HG03039 (cell line): ENCODE measurements at regions not wholly inside any gene's neighbourhood (a gene's known extent, or its start where the extent isn't known, plus 50 kb on each side); places are given as distances from the start of the nearest gene placed in this dataset.

Experiments
- ATAC-seq: cut with Tn5 transposase; IDR thresholded peaks from one replicate; pipeline ENCODE4 v1.9.1; 2021; ENCODE audit warnings: mild to moderate bottlenecking, moderate library complexity; ENCODE audit not compliant: unreplicated experiment

DNA sequence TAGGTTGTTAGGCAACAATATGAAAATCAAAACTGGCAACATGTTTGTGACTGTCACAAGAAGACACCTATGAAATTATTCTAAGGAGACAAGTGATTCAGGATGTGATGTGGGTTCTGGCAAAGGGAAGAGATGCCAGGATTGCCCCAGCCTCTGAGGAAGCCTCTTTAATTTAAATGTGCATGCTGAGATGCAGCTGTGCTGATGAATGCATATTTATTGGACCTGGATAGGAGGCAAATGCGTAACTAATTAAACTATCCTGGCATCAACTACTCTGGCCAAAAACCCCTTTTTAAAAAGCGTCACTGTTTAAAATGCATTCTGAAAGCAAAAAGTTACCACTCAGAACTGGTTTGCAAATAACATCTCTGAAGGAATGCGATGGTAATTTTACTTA lies 176.5 kb upstream of the DPH6 start:
- no peak for ATAC-seq

DNA sequence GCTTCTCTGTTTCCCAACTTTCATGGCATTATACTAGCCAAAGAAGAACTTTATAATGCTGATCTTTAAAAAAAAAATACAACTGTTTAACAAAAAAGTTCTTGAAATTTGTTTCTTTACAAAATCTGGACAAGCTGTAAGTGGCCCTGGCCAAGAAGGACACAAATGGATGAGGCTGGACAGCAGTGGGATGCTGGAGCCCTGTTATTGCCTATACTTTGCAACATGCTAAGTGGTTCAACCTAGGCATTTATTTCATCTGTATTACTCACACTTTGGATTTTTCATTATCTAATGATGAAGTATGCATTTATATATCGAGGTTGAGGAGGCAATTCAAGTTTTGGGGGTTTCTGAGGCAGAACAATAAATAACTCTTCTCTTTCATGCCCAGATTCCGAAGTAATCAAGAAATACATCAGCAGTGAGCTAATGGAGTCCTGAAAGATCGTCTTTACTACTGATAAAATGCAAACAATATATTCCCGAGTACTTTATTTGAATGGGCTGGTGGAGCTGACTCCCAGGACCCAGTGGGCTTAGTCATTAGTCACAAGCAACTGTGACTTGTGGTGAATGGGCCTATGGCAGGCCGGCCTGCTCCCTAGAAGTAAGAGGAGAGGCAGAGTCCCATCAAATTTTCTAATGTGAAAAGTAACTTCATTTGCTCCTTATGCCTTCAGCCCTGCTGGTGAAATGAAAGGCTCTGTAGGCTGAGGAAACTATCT lies 177.3 kb upstream of the DPH6 start:
- no peak for ATAC-seq

DNA sequence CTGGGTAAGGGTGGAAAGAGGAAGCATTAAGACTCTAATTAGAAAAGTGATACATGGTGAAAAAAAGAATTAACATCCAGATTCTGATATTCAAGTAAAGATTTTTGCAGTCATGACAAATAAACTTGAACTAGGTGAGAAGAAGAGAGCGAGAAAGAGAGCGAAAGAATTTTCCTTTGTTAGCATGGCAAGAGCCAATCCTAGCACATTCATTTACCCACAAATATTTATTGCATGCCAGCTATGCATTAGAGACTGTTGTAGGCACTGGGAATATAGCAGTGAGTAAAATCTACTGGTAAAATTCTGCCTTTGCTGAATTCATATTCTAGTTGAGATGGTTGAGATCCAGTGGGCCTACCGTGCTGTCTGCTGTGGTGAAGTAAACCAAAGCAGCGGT lies 177.9 kb upstream of the DPH6 start:
- ATAC-seq = no peak

DNA sequence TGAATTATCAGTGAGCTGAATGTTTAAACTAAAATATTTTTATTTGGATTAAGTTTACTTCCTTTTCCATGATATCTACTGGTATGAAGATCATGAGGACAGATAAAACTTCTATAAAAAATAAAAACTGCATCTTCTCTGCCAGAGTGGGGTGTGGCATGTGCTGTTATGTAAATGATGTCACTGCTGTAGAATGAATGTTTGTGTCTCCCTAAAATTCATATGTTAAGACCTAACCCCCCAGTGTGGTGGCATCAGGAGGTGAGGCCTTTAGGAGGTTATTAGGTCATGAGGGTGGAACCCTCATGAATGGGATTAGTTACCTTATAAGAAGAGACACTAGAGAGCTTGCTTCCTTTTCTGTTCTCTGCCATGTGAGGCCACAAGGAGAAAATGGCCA lies 178.7 kb upstream of the DPH6 start:
- ATAC-seq = no peak

DNA sequence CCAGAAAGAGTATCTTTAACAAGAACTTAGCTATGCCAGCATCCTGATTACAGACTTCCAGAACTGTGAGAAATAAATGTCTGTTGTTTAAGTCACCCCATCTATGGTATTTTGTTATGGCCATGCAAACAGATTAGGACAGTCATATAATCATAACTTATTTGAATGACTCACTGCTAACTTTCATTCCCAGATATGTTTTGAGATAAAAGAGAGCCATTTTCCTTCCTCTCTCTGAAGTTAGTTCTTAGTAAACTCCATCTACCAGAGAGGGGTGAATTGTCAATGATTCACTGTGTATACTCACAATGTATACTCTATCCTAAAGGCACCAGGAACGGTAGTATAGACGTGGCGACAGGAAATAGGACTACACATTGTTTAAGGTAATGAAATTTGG lies 179.4 kb upstream of the DPH6 start:
- ATAC-seq = no peak

DNA sequence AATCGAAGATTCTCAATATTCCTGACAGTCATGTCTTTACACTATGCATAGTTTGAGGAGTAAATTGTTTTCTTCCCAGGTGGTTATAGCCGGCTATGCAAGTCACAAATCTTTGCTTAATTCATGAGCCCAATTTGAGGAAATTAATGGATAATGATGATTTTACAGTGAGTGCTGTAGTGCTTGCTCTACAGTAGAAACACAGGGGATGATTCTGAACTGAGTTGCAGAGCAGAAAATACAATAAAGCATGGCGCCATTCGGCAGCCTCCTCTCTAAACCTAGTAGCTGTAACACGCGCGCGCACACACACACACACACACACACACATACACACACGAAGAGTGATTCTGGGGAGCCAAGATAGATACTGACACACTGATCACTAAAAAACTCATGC lies 181.7 kb upstream of the DPH6 start:
- no peak for ATAC-seq

DNA sequence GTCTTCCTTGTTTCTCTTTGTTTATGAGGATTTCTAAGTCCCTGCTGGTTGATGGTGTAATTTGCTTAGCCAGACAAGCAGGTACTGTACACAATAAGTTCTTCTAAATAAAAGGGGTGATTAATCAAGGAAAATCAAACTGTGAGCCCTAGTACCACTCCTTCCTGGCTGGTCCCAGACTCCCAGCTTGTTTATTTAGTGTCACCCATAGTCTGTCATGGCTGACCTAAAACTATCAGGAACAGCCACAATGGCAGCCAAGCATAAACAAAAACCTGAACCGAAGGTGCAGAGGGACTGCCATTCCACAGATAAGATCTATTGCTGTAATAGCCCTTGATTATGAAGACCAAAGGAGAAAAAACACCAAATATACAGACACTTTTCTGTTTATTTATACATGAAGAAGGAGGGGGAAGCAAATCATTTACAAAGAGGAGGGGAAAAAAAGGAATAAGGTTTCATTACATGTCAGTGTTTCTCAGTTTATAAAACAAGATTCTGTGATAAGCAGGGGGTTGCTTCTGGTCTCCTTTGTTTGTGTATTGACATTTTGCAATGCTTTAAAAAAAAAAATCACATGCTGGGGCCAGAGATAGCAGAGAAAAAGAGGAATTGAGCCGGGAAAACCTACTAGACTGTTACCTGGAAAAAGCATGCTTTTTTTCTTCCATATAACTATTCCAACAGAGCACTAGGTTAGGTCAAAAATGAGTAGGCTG lies 182.4 kb upstream of the DPH6 start:
- ATAC-seq = no peak

DNA sequence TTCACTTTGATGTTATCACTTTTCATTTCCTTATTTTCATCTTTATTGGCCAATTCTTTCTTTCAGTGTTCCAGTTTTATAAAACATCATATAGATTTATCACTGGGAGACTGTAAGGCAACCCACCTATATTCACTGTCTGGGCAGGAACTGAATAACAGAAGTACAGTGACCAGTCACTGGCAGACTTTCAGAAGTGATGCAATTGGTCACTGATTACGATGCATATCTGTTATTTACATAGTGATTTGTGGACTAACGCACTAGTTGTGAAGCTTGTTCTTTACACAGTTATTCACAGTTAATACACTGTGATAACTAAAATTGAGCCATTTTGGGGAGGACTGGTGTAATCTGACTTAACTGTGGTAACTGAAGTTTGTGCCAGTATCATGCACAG lies 190.2 kb upstream of the DPH6 start:
- ATAC-seq = no peak

DNA sequence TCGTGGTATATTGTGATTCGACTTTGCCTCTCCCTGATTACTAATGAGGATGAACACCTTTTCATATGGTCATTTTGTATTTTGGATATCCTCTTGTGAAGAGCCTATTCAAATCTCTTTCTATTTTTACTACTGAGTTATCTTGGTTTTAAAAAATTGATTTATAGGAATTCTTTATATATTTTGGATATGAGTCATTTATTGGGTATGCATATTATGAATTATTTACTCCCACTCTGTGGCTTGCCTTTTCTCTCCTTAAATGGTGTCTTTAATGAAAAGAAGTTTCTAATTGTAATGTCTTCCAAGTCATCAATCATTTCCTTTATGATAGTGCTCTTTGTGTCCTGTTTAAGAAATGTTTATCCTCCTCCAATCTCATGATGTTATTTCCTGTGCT lies 191.5 kb upstream of the DPH6 start:
- no peak for ATAC-seq

DNA sequence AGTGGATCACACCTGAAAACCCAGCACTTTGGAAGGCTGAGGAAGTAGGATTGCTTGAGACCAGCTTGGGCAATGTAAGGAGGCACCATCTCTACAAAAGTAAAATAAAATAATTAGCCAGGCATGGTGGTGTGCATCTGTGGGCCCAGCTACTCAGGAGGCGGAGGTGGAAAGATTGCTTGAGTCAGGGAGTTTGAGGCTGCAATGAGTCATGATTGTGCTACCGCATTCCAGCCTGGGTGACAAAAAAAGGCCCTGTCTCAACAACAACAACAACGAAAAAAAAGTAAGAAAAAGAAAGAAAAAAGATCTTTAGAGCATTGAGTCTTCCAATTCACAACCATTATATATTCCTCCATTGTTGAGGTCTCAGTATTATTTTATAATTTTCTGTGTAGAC lies 192.4 kb upstream of the DPH6 start:
- no peak for ATAC-seq

DNA sequence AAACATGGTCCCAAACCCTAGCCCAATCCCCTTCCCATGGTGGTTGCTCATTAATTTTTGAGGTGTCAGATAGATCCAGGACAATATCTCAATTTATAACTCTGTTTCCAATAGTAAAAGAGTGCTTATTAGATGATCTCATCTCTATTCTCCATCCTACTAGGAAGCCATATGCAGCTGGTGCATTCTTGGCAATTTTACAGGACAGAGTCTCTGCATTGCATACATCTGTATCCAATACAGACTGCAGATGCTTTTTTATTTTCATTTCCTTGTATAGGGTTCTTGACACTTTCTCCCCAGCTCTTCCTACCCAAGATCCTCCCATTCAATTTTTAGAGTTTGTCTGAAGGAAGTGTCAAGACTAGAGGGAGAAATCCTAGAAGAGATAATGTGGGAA lies 194.8 kb upstream of the DPH6 start:
- ATAC-seq = no peak

DNA sequence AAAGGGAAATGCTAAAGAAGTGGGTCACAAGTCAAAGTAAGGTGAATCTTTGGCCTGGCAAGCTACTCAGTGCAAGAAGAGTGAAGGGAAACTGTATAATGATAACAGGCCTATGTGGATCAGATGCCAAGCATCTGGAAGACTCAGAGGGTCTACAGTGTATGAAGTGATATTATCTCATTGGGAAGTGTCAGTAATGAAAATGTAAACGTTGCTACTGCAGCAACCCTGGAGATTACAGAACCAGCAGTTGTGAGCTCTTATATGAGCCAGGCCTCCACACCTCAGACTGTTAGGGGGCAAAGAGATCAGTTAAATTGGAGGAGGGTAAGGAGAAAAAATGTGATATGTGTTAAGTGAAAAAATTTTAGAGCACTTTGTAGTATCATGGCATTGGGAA lies 195.4 kb upstream of the DPH6 start:
- ATAC-seq = no peak

DNA sequence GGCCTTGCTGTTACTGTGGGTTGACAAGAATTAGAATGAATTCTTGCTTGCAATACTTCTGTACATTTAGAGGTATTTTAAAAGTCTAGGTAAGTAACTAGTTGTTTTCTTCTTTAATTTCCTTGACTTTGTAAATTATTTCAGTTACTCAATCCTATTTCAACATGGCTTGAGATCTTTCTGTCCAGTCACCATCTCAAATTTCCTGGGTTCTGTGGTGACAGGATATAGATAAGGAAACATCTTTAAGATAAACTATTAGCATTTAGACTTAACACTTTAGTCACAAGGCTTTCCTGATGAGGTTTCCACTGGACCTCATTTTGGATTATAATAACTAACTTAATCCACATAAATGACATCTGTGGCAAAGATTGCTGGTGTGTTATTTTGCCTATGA lies 195.9 kb upstream of the DPH6 start:
- ATAC-seq = no peak

DNA sequence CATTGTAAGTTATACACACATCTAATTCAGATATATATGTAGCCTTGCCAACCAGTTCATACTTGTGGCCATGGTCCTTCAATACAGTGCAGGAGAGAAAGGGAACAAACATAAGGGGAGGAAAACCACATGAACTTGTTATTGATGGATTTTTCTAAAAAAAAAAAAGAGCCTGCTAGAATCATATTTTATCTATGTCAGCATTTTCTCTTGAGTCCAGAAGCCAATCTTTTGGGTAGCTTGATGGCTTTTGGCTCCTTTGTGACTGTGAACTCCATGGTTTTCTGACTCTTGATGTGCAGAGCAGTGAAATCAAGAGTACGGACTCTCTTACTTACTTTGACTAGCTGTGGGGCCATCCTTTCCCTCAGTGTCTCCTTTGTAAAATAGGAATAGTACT lies 197.4 kb upstream of the DPH6 start:
- no peak for ATAC-seq

DNA sequence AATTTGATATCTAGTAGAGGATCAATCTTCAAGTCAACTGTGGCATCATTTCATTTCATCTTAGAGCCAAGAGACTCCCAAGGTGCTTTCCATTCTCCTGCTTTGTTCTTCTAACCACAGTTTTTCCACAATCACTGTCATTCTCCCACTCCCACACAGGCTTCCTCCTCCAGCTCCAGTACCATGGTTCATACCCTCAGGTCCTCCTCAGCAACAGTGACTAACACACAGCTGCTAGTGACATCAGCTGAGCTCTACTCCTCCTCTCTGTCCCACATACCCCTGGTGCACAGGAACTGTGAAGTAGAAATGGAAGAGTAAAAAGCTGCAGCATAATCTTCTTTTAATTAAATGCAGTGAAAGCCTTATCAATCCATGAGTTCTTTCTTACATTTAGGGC lies 200.2 kb upstream of the DPH6 start:
- no peak for ATAC-seq

DNA sequence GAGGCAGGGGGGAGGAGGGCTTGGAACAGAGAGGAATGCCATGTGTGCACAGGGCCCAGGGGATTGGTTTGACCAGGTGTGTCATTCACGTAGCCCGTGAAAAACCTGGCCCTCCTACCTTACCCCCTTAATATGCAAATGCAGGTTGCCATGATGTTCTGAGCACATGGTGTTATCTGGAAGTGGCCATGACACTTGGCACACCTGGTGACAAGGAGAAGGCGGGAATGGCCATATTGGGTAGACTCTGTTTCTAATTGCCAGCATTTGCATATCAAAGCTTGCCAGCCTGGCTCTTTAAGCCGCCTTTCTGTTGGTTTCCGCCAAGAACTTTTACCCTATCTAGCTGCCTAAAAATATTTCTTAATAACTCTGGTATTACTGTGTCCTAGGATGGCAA lies 202.1 kb upstream of the DPH6 start:
- no peak for ATAC-seq

DNA sequence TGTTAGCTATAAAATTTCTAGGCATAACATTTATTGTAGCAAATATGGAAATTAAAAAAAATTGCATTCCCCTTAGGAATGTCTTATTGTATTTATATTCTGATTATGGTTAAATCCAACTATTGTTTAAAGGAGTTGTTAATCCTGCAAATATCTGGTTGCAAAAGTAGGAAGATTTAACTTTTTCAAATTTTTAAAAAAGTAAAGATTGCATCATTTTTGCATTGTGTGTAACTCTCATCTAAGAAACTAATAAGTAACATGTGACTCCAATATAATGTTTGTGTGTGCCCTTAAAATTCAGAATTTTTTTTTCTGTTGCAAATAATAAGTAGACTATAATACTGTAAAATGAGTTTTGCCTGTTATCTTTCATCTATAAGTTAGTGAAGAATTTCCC lies 204.1 kb upstream of the DPH6 start:
- no peak for ATAC-seq

DNA sequence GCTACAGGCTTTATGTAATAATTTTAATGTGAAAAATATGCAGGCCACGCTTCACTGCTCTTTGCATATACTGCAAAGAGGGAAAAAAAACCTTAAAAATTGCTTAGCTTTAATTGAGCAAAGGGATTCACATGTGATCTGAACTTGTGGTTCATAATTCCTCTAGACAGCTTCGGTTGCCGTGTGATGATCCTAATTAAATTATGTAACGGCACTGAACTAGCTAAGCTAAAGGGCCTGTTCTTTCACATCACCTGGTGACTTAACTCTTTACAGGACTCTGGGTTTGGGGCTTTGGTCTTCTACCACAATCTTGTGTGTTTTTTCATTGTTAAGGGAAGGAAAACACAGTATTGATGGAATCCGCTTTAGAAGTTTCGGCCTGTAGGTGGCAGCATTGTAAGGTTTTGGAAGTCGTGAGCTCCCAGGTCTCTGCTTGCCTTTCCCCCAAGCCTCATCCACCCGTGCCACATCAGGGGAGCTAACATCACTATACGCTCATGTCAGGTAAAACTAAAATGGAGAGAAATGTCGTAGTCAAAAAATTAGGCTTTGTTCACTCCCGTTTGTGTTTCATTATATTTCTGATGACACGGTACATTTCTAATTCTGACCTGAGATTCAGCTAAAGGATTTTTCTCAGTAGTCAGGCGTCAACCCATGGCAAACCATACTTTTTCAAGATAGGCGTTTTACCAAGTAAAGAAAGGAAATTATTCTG lies 205.6 kb upstream of the DPH6 start:
- ATAC-seq = no peak

DNA sequence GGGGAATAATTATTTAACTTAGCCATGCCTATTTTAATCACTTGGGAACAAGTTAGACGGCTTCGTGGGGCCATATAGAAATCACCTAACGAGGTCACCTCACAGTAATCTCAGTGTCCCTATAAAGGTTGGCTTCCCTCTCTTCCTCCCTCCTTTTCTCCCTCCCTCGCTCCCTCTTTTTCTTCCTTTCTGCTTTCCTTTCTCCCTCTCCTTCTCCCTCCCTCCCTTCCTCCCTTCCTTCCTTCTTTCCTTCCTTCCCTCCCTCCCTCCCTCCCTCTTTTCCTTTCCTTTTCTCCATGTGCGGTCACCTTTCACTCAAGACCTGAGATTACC lies 206.1 kb upstream of the DPH6 start:
- no peak for ATAC-seq

DNA sequence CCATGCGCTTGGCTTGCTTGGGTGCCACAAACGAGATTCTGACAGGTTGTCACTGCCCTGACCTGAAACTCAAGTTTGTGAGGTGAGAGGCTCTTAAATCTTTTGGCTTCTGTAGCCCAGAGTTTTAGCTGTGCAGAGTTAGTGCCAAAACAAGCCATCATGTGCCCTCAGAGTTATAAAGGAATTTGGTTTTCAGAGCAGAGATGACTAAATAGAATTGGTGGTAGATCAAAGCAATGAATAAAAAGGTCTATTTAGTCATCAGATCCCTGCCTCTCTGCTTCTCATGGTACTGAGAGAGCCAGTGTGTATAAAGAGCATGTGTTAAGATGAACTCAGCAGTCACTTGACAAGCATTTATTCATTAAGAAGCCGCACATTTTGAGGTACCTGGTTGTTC lies 207.5 kb upstream of the DPH6 start:
- no peak for ATAC-seq

DNA sequence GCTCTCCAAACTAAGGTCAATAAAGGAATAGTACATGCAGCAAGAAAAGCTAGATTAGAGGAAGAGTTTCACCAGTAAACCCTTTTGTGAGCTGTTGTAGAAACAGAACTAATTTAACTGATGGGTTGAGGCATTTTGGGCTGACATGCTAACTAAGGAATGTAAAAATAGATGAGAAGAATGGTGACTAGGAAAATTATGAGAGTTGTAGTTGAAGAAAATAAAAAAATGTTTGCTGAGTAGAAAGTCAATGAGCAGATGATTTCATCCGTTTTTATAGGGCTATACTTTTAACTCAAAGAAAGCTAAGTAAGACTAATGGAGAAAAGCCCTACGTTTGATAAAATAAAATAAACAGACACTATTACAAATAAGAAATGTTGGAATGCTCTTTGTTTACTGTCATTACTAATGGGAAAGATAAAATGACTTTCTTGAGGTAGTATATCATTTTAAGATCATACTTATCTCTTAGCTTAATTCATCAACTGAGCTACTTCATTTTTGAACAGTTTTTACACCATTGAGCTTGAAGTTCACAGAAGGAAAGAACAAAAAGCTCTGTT lies 209.4 kb upstream of the DPH6 start:
- no peak for ATAC-seq

DNA sequence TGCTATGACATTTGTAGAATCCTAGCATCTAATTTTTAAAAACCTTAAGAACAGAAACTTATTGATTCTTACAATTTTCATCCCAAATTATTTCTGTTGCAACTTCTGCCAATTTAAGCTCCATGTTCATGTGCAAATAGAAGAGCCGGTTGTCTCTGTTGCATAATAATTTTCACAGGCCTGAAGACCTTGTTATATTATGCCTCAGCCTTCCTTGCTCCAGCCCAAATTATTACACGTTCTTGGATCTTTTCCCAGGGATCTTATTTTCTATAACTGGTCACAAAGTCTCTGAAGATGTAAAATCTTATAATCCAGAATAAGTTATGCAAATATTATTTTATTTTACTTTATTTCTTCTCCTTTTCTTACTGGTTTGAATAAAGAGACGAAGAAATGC lies 210.7 kb upstream of the DPH6 start:
- ATAC-seq = no peak
